Fibroblast of lung (primary cell): ENCODE measurements at regions not wholly inside any gene's neighbourhood (a gene's known extent, or its start where the extent isn't known, plus 50 kb on each side); places are given as distances from the start of the nearest gene placed in this dataset.

Source experiments
- DNase-seq, 2 donors: peaks; one replicate each; pipeline versions ENCODE4 v3.0.0 to v3.0.0-alpha.2; 2010; ENCODE audit warnings: low read depth in 2 of 2
- H2AFZ ChIP-seq: 2 replicates; pipeline ENCODE4 v1.5.1; 2012; ENCODE audit warnings: low read length, control low read depth, inconsistent platforms
- H3K27ac ChIP-seq: 2 replicates; pipeline ENCODE4 v1.5.1; 2011; ENCODE audit warnings: low read length, control low read depth; ENCODE audit not compliant: insufficient read depth
- H3K27me3 ChIP-seq: 2 replicates; pipeline ENCODE4 v1.5.1; 2011; ENCODE audit warnings: mild to moderate bottlenecking, low read length; ENCODE audit not compliant: control insufficient read depth, insufficient read depth
- H3K36me3 ChIP-seq: 2 replicates; pipeline ENCODE4 v1.5.1; 2011; ENCODE audit warnings: low read length; ENCODE audit not compliant: control insufficient read depth, insufficient read depth
- H3K4me1 ChIP-seq: 2 replicates; pipeline ENCODE4 v1.5.1; 2011; ENCODE audit warnings: low read length; ENCODE audit not compliant: control insufficient read depth, insufficient read depth; ENCODE audit errors: extremely low read depth
- H3K4me2 ChIP-seq: 2 replicates; pipeline ENCODE4 v1.5.1; 2011; ENCODE audit warnings: low read length, control low read depth; ENCODE audit not compliant: insufficient read depth; ENCODE audit errors: extremely low read depth
- H3K4me3 ChIP-seq, 4 experiments: fragments of 200-600 bp in 1 of 4; sonication (generic) in 1 of 4; replicated peaks in 1 of 4; 2 replicates each; pipeline ENCODE4 v1.5.1; 2011 to 2016; ENCODE audit warnings: low read length in 4 of 4, low read depth in 3 of 4, mild to moderate bottlenecking in 3 of 4, control low read depth in 2 of 4, inconsistent platforms in 1 of 4, mixed read lengths in 1 of 4; ENCODE audit not compliant: insufficient read depth in 1 of 4; ENCODE audit errors: control extremely low read depth in 1 of 4
- H3K79me2 ChIP-seq: 2 replicates; pipeline ENCODE4 v1.5.1; 2012; ENCODE audit warnings: mild to moderate bottlenecking, low read length, inconsistent platforms; ENCODE audit not compliant: control insufficient read depth, insufficient read depth
- H3K9ac ChIP-seq: 2 replicates; pipeline ENCODE4 v1.5.1; 2011; ENCODE audit warnings: mild to moderate bottlenecking, low read length, control low read depth; ENCODE audit not compliant: insufficient read depth
- H3K9me3 ChIP-seq: 2 replicates; pipeline ENCODE4 v1.5.1; 2012; ENCODE audit warnings: low read depth, low read length; ENCODE audit not compliant: control insufficient read depth, insufficient read depth
- H4K20me1 ChIP-seq: 2 replicates; pipeline ENCODE4 v1.5.1; 2011; ENCODE audit warnings: low read length; ENCODE audit not compliant: control insufficient read depth, insufficient read depth; ENCODE audit errors: extremely low read depth
- CTCF ChIP-seq, 2 donors: IDR thresholded peaks in 1 of 2; conservative IDR thresholded peaks in 1 of 2; 1 replicate in 1 of 2; 2 replicates in 1 of 2; pipeline ENCODE4 v1.5.1; 2011 to 2012; ENCODE audit warnings: low read length in 2 of 2, control low read depth in 1 of 2, inconsistent platforms in 1 of 2, low read depth in 1 of 2, mild to moderate bottlenecking in 1 of 2
- EZH2 ChIP-seq: IDR thresholded peaks from 2 replicates; pipeline ENCODE4 v1.5.1; 2012; ENCODE audit warnings: low read length, control low read depth, mild to moderate bottlenecking; ENCODE audit errors: missing control alignments

DNA sequence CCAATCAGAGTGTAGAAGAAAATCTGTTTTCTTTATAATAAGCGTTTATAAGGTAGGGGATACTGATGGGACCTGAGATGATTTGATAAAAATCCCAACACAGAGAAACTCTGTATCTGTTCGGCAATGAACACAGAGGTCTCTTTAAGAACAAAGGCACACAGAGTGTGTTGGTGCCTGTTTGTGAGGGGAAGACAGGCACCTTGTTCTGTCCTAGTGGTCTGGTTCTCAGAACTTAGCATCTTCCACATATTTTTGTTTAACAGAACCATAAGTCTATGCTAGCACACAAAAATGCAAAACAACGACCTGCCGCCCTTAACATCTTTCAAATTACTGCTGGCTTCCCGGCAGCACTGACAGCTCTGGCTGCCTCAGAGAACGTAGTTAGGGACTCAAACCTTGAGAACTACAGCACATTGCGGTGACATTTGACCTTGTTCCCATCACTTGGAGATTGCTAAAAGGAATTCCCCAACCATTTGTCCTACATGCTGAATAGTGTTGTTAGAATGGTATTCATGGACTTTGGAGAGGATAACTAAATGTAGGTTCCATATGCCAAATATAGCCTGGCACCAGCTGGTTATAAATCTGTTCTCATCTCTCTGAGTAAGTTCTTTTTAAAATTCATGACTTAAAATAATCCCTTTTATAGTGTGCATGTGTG, 871.7 kb upstream of the TYRP1 start:
- H3K4me1 ChIP-seq, result no peaks in the 10 kb centered on the region
- H3K9me3 ChIP-seq, result no peaks in the 10 kb centered on the region
- DNase-seq, result no peak
- no peak overlapping the region for H3K4me3 ChIP-seq
- TF ChIP-seq CTCF (conservative IDR thresholded peaks at IDR 0.05 in 1 of 2, IDR thresholded peaks at IDR 0.05 in 1 of 2; ENCODE audit: low read depth in 1 of 2, low read length in 2 of 2), result no peak
- no peak for TF ChIP-seq EZH2
- H3K27ac ChIP-seq, result no peak overlapping the region
- H4K20me1 ChIP-seq, result no peaks in the 10 kb centered on the region
- H2AFZ ChIP-seq, result no peak overlapping the region
- H3K9ac ChIP-seq, result no peak overlapping the region
- H3K4me2 ChIP-seq, result no peak overlapping the region
- H3K79me2 ChIP-seq, result no peaks in the 10 kb centered on the region
- no peaks in the 10 kb centered on the region for H3K27me3 ChIP-seq
- no peaks in the 10 kb centered on the region for H3K36me3 ChIP-seq

- H3K79me2 ChIP-seq, result no peaks in the 10 kb centered on the region
- no peaks in the 10 kb centered on the region for H3K9me3 ChIP-seq
- H3K9ac ChIP-seq, result no peak overlapping the region
Measured at GRCh38 chr9:11828201-11828600, 865.0 kb upstream of the TYRP1 start.

DNA sequence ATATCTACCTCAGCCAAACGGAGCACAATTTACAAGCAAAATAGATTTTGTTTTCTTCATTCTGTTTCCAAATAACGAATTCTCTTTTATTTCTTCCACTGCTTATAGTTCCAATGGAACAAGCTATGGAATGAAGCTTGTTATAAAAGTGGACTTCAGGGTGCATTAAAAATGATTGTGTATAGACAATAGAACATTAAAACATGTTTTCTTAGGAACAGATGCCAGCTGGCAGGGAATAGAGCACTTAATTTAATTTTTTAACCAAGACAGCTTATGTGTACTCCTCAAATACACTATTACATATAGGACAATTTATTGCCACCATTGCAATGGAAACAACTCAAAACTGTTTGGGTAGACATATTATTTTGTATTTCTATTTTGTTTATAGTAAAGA, 860.1 kb upstream of the TYRP1 start:
- H3K4me1 ChIP-seq, result no peaks in the 10 kb centered on the region
- H3K36me3 ChIP-seq, result no peaks in the 10 kb centered on the region
- no peak overlapping the region for H3K27ac ChIP-seq
- no peak overlapping the region for H3K4me2 ChIP-seq
- no peaks in the 10 kb centered on the region for H3K27me3 ChIP-seq
- H4K20me1 ChIP-seq, result peaks cover 2% of the 10 kb centered on the region
- H3K9ac ChIP-seq, result no peak overlapping the region
- H2AFZ ChIP-seq, result no peak overlapping the region
- TF ChIP-seq CTCF (conservative IDR thresholded peaks at IDR 0.05 in 1 of 2, IDR thresholded peaks at IDR 0.05 in 1 of 2; ENCODE audit: low read depth in 1 of 2, low read length in 2 of 2), result no peak
- no peak for TF ChIP-seq EZH2
- H3K9me3 ChIP-seq, result no peaks in the 10 kb centered on the region
- no peak overlapping the region for H3K4me3 ChIP-seq
- DNase-seq, result no peak
- no peaks in the 10 kb centered on the region for H3K79me2 ChIP-seq

More at GRCh38 chr9:11828201-11828600, 865.0 kb upstream of the TYRP1 start:
- H3K27me3 ChIP-seq, result no peaks in the 10 kb centered on the region
- no peak overlapping the region for H3K4me3 ChIP-seq
- H4K20me1 ChIP-seq, result no peaks in the 10 kb centered on the region
- TF ChIP-seq CTCF (conservative IDR thresholded peaks at IDR 0.05 in 1 of 2, IDR thresholded peaks at IDR 0.05 in 1 of 2; ENCODE audit: low read depth in 1 of 2, low read length in 2 of 2), result no peak
- H3K4me2 ChIP-seq, result no peak overlapping the region
- no peaks in the 10 kb centered on the region for H3K36me3 ChIP-seq
- no peak for DNase-seq
- no peak overlapping the region for H3K27ac ChIP-seq
- H2AFZ ChIP-seq, result no peak overlapping the region
- H3K4me1 ChIP-seq, result no peaks in the 10 kb centered on the region
